ENCODE measurements at regions not wholly inside any gene's neighbourhood (a gene's known extent, or its start where the extent isn't known, plus 50 kb on each side); places are given as distances from the start of the nearest gene placed in this dataset.

GRCh38 chrX:16476009-16476408, 173.9 kb upstream of the S100G start:
- no peak overlapping the region for H3K4me3 ChIP-seq (ENCODE audit: low read length)
- TF ChIP-seq CTCF (conservative IDR thresholded peaks at IDR 0.05; ENCODE audit: low read depth, low read length), result no peak
- no peak for DNase-seq (ENCODE audit: low read depth)

- DNase-seq (ENCODE audit: low read depth), result no peak
- no peak for TF ChIP-seq CTCF (conservative IDR thresholded peaks at IDR 0.05; ENCODE audit: low read depth, low read length)
- H3K4me3 ChIP-seq (ENCODE audit: low read length), result no peak overlapping the region
Measured at GRCh38 chrX:16476692-16477091, 173.3 kb upstream of the S100G start.

GRCh38 chrX:16479206-16479869, 170.6 kb upstream of the S100G start:
- TF ChIP-seq CTCF (conservative IDR thresholded peaks at IDR 0.05; ENCODE audit: low read depth, low read length), result no peak
- DNase-seq (ENCODE audit: low read depth), result no peak
- no peak overlapping the region for H3K4me3 ChIP-seq (ENCODE audit: low read length)

GRCh38 chrX:16480049-16480448, 169.9 kb upstream of the S100G start:
- DNase-seq (ENCODE audit: low read depth), result no peak
- no peak for TF ChIP-seq CTCF (conservative IDR thresholded peaks at IDR 0.05; ENCODE audit: low read depth, low read length)
- no peak overlapping the region for H3K4me3 ChIP-seq (ENCODE audit: low read length)

GRCh38 chrX:16484338-16484737, 165.6 kb upstream of the S100G start:
- DNase-seq (ENCODE audit: low read depth), result peak; percentile 76
- no peak overlapping the region for H3K4me3 ChIP-seq (ENCODE audit: low read length)
- no peak for TF ChIP-seq CTCF (conservative IDR thresholded peaks at IDR 0.05; ENCODE audit: low read depth, low read length)

GRCh38 chrX:16487620-16488385, 162.2 kb upstream of the S100G start:
- TF ChIP-seq CTCF (conservative IDR thresholded peaks at IDR 0.05; ENCODE audit: low read depth, low read length), result no peak
- DNase-seq (ENCODE audit: low read depth), result no peak
- H3K4me3 ChIP-seq (ENCODE audit: low read length), result no peak overlapping the region

- TF ChIP-seq CTCF (conservative IDR thresholded peaks at IDR 0.05; ENCODE audit: low read depth, low read length), result no peak
- H3K4me3 ChIP-seq (ENCODE audit: low read length), result no peak overlapping the region
- DNase-seq (ENCODE audit: low read depth), result no peak
Measured at GRCh38 chrX:16488959-16489358, 161.0 kb upstream of the S100G start.
